Uterus (tissue), 3 donors: ENCODE measurements at regions not wholly inside any gene's neighbourhood (a gene's known extent, or its start where the extent isn't known, plus 50 kb on each side); places are given as distances from the start of the nearest gene placed in this dataset.

Experiments
- DNase-seq, 2 donors: peaks; one replicate each; pipeline ENCODE4 v3.0.0-alpha.2; 2019 to 2020
- H3K27ac ChIP-seq, 2 donors: fragments of 200-600 bp; sonication (generic); 1 replicate in 1 of 2; 2 replicates in 1 of 2; pipeline ENCODE4 v1.5.1; 2016 to 2018
- H3K27me3 ChIP-seq, 2 donors: fragments of 200-600 bp; sonication (generic); one replicate each; pipeline ENCODE4 v1.5.1; 2018 to 2019; ENCODE audit warnings: control low read depth in 1 of 2
- H3K36me3 ChIP-seq, 2 donors: fragments of 200-600 bp; sonication (generic); one replicate each; pipeline ENCODE4 v1.5.1; 2019; ENCODE audit warnings: control low read depth in 1 of 2
- H3K4me1 ChIP-seq, 2 donors: fragments of 200-600 bp; sonication (generic); one replicate each; pipeline ENCODE4 v1.5.1; 2018 to 2019; ENCODE audit warnings: control low read depth in 1 of 2
- H3K4me3 ChIP-seq, 2 donors: fragments of 200-600 bp; sonication (generic); 1 replicate in 1 of 2; 2 replicates in 1 of 2; pipeline ENCODE4 v1.5.1; 2018 to 2019; ENCODE audit warnings: mild to moderate bottlenecking in 1 of 2
- H3K9me3 ChIP-seq, 2 donors: fragments of 200-600 bp; sonication (generic); one replicate each; pipeline ENCODE4 v1.5.1; 2019; ENCODE audit warnings: control low read depth in 1 of 2
- CTCF ChIP-seq, 4 experiments: fragments of 200-600 bp in 2 of 4; fragments of 450-650 bp in 2 of 4; sonication (generic) in 2 of 4; IDR thresholded peaks; one replicate each; pipeline ENCODE4 v1.5.1; 2016 to 2019; ENCODE audit warnings: antibody characterized with exemption in 4 of 4, mild to moderate bottlenecking in 2 of 4, moderate library complexity in 1 of 4
- POLR2A ChIP-seq, 2 donors: fragments of 450-650 bp; IDR thresholded peaks; one replicate each; pipeline ENCODE4 v1.6.1; 2016; ENCODE audit warnings: antibody characterized with exemption in 2 of 2, mild to moderate bottlenecking in 1 of 2, moderate library complexity in 1 of 2
- intact Hi-C: fragments of 100-400 bp; cut with DNase I; formaldehyde crosslinking; loops from one replicate; pipeline ENCODE4 v1.15.1; 2023; ENCODE audit warnings: low total_unique reads
- donor health status: DM: yes; HTN: yes; CAD: no.

GRCh38 chr13:34412817-34413375 is 529.2 kb upstream of the NBEA start:
- no peak overlapping the region for H3K27ac ChIP-seq
- TF ChIP-seq POLR2A (IDR thresholded peaks at IDR 0.05) (no peak), CTCF (IDR thresholded peaks at IDR 0.05) (no peak)
- no peak for DNase-seq
- no peaks in the 10 kb centered on the region for H3K27me3 ChIP-seq
- intact Hi-C loops: no loop called here
- no peaks in the 10 kb centered on the region for H3K36me3 ChIP-seq
- H3K4me1 ChIP-seq: no peaks in the 10 kb centered on the region
- no peaks in the 10 kb centered on the region for H3K9me3 ChIP-seq
- no peak overlapping the region for H3K4me3 ChIP-seq

GRCh38 chr13:34413538-34414210 is 528.4 kb upstream of the NBEA start:
- no peak for TF ChIP-seq POLR2A (IDR thresholded peaks at IDR 0.05)
- TF ChIP-seq CTCF (IDR thresholded peaks at IDR 0.05): no peak
- Histone ChIP-seq H3K9me3 (no peaks in the 10 kb centered on the region), H3K4me1 (no peaks in the 10 kb centered on the region), H3K36me3 (no peaks in the 10 kb centered on the region), H3K4me3 (no peak overlapping the region), H3K27ac (no peak overlapping the region), H3K27me3 (no peaks in the 10 kb centered on the region)
- DNase-seq: no peak
- intact Hi-C loops: no loop called here

- H3K27ac ChIP-seq: no peak overlapping the region
Measured at GRCh38 chr13:34414616-34415015, 527.5 kb upstream of the NBEA start.

GRCh38 chr13:34416971-34417380 is 525.1 kb upstream of the NBEA start:
- Histone ChIP-seq H3K36me3 (no peaks in the 10 kb centered on the region), H3K4me3 (no peak overlapping the region), H3K27me3 (no peaks in the 10 kb centered on the region), H3K4me1 (no peaks in the 10 kb centered on the region), H3K9me3 (no peaks in the 10 kb centered on the region), H3K27ac (no peak overlapping the region)
- intact Hi-C loops: no loop called here
- TF ChIP-seq POLR2A (IDR thresholded peaks at IDR 0.05) (no peak), CTCF (IDR thresholded peaks at IDR 0.05) (no peak)
- DNase-seq: peak; percentile 20 to 74

More at GRCh38 chr13:34414616-34415015, 527.5 kb upstream of the NBEA start:
- Histone ChIP-seq H3K4me3 (no peak overlapping the region), H3K27me3 (no peaks in the 10 kb centered on the region), H3K36me3 (no peaks in the 10 kb centered on the region), H3K4me1 (no peaks in the 10 kb centered on the region), H3K9me3 (no peaks in the 10 kb centered on the region)
- DNase-seq: no peak
- TF ChIP-seq POLR2A (IDR thresholded peaks at IDR 0.05) (no peak), CTCF (IDR thresholded peaks at IDR 0.05) (no peak)
- intact Hi-C loops: no loop called here

GRCh38 chr13:34417896-34418295 is 524.2 kb upstream of the NBEA start:
- Histone ChIP-seq H3K4me3 (no peak overlapping the region), H3K9me3 (no peaks in the 10 kb centered on the region), H3K4me1 (no peaks in the 10 kb centered on the region), H3K27ac (no peak overlapping the region), H3K27me3 (no peaks in the 10 kb centered on the region), H3K36me3 (no peaks in the 10 kb centered on the region)
- DNase-seq: no peak
- TF ChIP-seq CTCF (IDR thresholded peaks at IDR 0.05) (no peak), POLR2A (IDR thresholded peaks at IDR 0.05) (no peak)
- intact Hi-C loops: no loop called here
